ENCODE measurements at regions not wholly inside any gene's neighbourhood (a gene's known extent, or its start where the extent isn't known, plus 50 kb on each side); places are given as distances from the start of the nearest gene placed in this dataset.

- H3K4me2 ChIP-seq (ENCODE audit: low read length), result no peak overlapping the region
- DNase-seq, result no peak
- no peaks in the 10 kb centered on the region for H3F3A ChIP-seq (ENCODE audit: low read length, unreplicated experiment)
- H3K9me2 ChIP-seq (replicated peaks; ENCODE audit: low read length), result no peaks in the 10 kb centered on the region
- H3K79me2 ChIP-seq (ENCODE audit: low read length), result no peaks in the 10 kb centered on the region
- no peaks in the 10 kb centered on the region for H3K36me3 ChIP-seq (ENCODE audit: low read depth, low read length)
- no peak overlapping the region for H3K27ac ChIP-seq (ENCODE audit: low read length)
- no peaks in the 10 kb centered on the region for H4K20me1 ChIP-seq (ENCODE audit: low read length)
- no peak overlapping the region for H3K9ac ChIP-seq (ENCODE audit: low read length)
- intact Hi-C loops (cut with micrococcal nuclease), result no loop called here
- H3K4me3 ChIP-seq (ENCODE audit: low read length), result no peak overlapping the region
- H3K4me1 ChIP-seq (ENCODE audit: insufficient read depth, low read length), result no peaks in the 10 kb centered on the region
- CTCF ChIA-PET, result no interaction called here
- H2AFZ ChIP-seq (ENCODE audit: low read length), result peak overlapping the region; percentile 26; the same call in 1 of the 2 replicates
- TF ChIP-seq CTCF (conservative IDR thresholded peaks at IDR 0.05; ENCODE audit: low read depth, low read length) (no peak), EZH2phosphoT487 (IDR thresholded peaks at IDR 0.05; ENCODE audit: borderline replicate concordance, low read length) (no peak), EZH2 (IDR thresholded peaks at IDR 0.05; ENCODE audit: low read length, unreplicated experiment) (no peak)
- no peak for ATAC-seq
- POLR2A ChIA-PET (ENCODE audit: unreplicated experiment), result no interaction called here
- H3K9me3 ChIP-seq (ENCODE audit: low read length), result no peaks in the 10 kb centered on the region
- no TSS peak for BruUV-seq (replicated peaks)
- peaks cover 25% of the 10 kb centered on the region for H3K27me3 ChIP-seq (ENCODE audit: low read length)
Observed at GRCh38 chr6:10223841-10224240, 191.0 kb downstream of the TFAP2A start.

- CTCF ChIA-PET, result no interaction called here
- H3K27ac ChIP-seq (ENCODE audit: low read length), result no peak overlapping the region
- ATAC-seq (no peak), DNase-seq (no peak)
- no peak overlapping the region for H2AFZ ChIP-seq (ENCODE audit: low read length)
- POLR2A ChIA-PET (ENCODE audit: unreplicated experiment), result no interaction called here
- no peak overlapping the region for H3K4me2 ChIP-seq (ENCODE audit: low read length)
- no peaks in the 10 kb centered on the region for H3K79me2 ChIP-seq (ENCODE audit: low read length)
- no peaks in the 10 kb centered on the region for H3K9me2 ChIP-seq (replicated peaks; ENCODE audit: low read length)
- no peaks in the 10 kb centered on the region for H4K20me1 ChIP-seq (ENCODE audit: low read length)
- no peak overlapping the region for H3K4me3 ChIP-seq (ENCODE audit: low read length)
- H3K9ac ChIP-seq (ENCODE audit: low read length), result no peak overlapping the region
- intact Hi-C loops (cut with micrococcal nuclease), result no loop called here
- H3K4me1 ChIP-seq (ENCODE audit: insufficient read depth, low read length), result no peaks in the 10 kb centered on the region
- H3K36me3 ChIP-seq (ENCODE audit: low read depth, low read length), result no peaks in the 10 kb centered on the region
- no peaks in the 10 kb centered on the region for H3F3A ChIP-seq (ENCODE audit: low read length, unreplicated experiment)
- BruUV-seq (replicated peaks), result no TSS peak
- no peaks in the 10 kb centered on the region for H3K9me3 ChIP-seq (ENCODE audit: low read length)
- TF ChIP-seq EZH2phosphoT487 (IDR thresholded peaks at IDR 0.05; ENCODE audit: borderline replicate concordance, low read length) (no peak), CTCF (conservative IDR thresholded peaks at IDR 0.05; ENCODE audit: low read depth, low read length) (no peak), EZH2 (IDR thresholded peaks at IDR 0.05; ENCODE audit: low read length, unreplicated experiment) (no peak)
- peaks cover 25% of the 10 kb centered on the region for H3K27me3 ChIP-seq (ENCODE audit: low read length)
Observed at GRCh38 chr6:10221178-10221577, 193.7 kb downstream of the TFAP2A start.

- Histone ChIP-seq H3K4me3 (ENCODE audit: low read length) (no peak overlapping the region), H3F3A (ENCODE audit: low read length, unreplicated experiment) (no peaks in the 10 kb centered on the region), H3K4me1 (ENCODE audit: insufficient read depth, low read length) (no peaks in the 10 kb centered on the region), H4K20me1 (ENCODE audit: low read length) (no peaks in the 10 kb centered on the region), H3K27ac (ENCODE audit: low read length) (no peak overlapping the region), H3K9me2 (replicated peaks; ENCODE audit: low read length) (no peaks in the 10 kb centered on the region), H3K36me3 (ENCODE audit: low read depth, low read length) (no peaks in the 10 kb centered on the region), H3K4me2 (ENCODE audit: low read length) (no peak overlapping the region), H3K9me3 (ENCODE audit: low read length) (no peaks in the 10 kb centered on the region), H3K9ac (ENCODE audit: low read length) (no peak overlapping the region), H2AFZ (ENCODE audit: low read length) (no peak overlapping the region), H3K79me2 (ENCODE audit: low read length) (no peaks in the 10 kb centered on the region), H3K27me3 (ENCODE audit: low read length) (peaks cover 17% of the 10 kb centered on the region)
- no peak for TF ChIP-seq CTCF (conservative IDR thresholded peaks at IDR 0.05; ENCODE audit: low read depth, low read length)
- TF ChIP-seq EZH2 (IDR thresholded peaks at IDR 0.05; ENCODE audit: low read length, unreplicated experiment), result no peak
- TF ChIP-seq EZH2phosphoT487 (IDR thresholded peaks at IDR 0.05; ENCODE audit: borderline replicate concordance, low read length), result no peak
- intact Hi-C loops (cut with micrococcal nuclease), result no loop called here
- CTCF ChIA-PET, result no interaction called here
- POLR2A ChIA-PET (ENCODE audit: unreplicated experiment), result no interaction called here
- ATAC-seq (no peak), DNase-seq (no peak)
- no TSS peak for BruUV-seq (replicated peaks)
Observed at GRCh38 chr6:10219510-10219909, 195.4 kb downstream of the TFAP2A start.

Data from PC-3 (cell line).